A673 (cell line): ENCODE measurements at regions not wholly inside any gene's neighbourhood (a gene's known extent, or its start where the extent isn't known, plus 50 kb on each side); places are given as distances from the start of the nearest gene placed in this dataset.

Source experiments
- CTCF ChIP-seq: fragments of 300-800, 200-600 bp; sonication (generic); conservative IDR thresholded peaks from 2 replicates; pipeline ENCODE4 v1.5.1; 2017; ENCODE audit warnings: low read depth, mild to moderate bottlenecking, antibody characterized with exemption, low read length, moderate library complexity, mixed read lengths
- EZH2 ChIP-seq: fragments of 200-600 bp; sonication (generic); IDR thresholded peaks from 2 replicates; pipeline ENCODE4 v1.6.1; 2017; ENCODE audit warnings: borderline replicate concordance, low read depth, mild to moderate bottlenecking, mixed read lengths, antibody characterized with exemption, low read length; ENCODE audit not compliant: poor library complexity, severe bottlenecking

- TF ChIP-seq CTCF (no peak), EZH2 (no peak)
Observed at GRCh38 chr10:59036311-59037017, 140.0 kb upstream of the PHYHIPL start.
